ENCODE measurements at regions not wholly inside any gene's neighbourhood (a gene's known extent, or its start where the extent isn't known, plus 50 kb on each side); places are given as distances from the start of the nearest gene placed in this dataset.

DNA sequence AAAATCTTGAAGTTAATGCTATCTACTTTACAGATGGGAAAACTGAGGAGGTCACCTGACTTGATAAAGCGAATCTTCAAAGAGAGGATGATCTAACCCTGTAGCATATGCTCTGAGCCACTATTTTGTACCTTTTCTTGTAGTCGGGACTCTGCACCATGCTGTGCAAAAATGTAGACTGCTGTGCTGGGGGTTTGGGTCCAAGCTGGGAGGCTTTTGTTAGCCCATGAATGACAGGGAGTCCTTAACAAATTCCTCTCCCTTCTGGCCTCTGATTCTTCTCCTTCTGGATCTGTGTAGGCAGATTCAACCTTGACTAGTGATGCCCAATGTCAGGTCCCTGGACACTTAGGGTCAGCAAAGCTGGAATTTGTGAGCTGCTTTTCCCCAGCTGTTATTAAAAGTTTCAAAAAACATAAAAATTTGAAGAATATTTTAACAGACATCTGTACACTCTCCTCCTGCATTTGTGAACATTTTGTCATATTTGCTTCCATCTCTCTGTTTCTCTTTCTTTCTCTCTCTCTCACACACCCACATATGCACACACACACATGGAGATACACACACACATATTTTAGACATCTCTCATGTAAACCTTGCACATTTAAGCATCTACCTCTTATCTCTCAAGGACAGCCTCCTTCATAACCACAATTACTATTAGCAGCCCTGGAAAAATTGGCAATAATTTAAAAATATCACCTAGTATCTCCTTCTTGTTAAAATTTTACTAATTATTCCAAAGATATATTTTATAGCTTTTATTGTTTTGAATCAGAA is 335.0 kb upstream of the TRIB2 start:
- H3K79me1 ChIP-seq (ENCODE audit: low read length): no peaks in the 10 kb centered on the region
- no peak overlapping the region for H2BK120ac ChIP-seq (ENCODE audit: low read depth, low read length)
- no peak overlapping the region for H3K4me2 ChIP-seq (ENCODE audit: low read length)
- no peak overlapping the region for H3K23ac ChIP-seq (ENCODE audit: low read length)
- no peak overlapping the region for H2BK15ac ChIP-seq (replicated peaks; ENCODE audit: low read depth)
- no peaks in the 10 kb centered on the region for H3K36me3 ChIP-seq (ENCODE audit: control insufficient read depth, insufficient read depth, low read length)
- H4K5ac ChIP-seq (ENCODE audit: low read length): no peak overlapping the region
- H3K9ac ChIP-seq (ENCODE audit: low read length): no peak overlapping the region
- no peak overlapping the region for H3K56ac ChIP-seq (ENCODE audit: low read length)
- H3K27ac ChIP-seq (ENCODE audit: low read depth, low read length): no peak overlapping the region
- no peak overlapping the region for H3K18ac ChIP-seq (ENCODE audit: low read length)
- H3K4ac ChIP-seq (ENCODE audit: low read depth, low read length): no peak overlapping the region
- no peak overlapping the region for H3K4me3 ChIP-seq (ENCODE audit: low read length)
- DNase-seq: peak; percentile 50
- H3K27me3 ChIP-seq (ENCODE audit: insufficient read depth, low read length, poor library complexity): no peaks in the 10 kb centered on the region
- H3K4me1 ChIP-seq (ENCODE audit: control insufficient read depth, low read depth, low read length): no peaks in the 10 kb centered on the region
- no CpG with 5 or more reads among the region's 2 CpGs for WGBS (ENCODE audit: extremely low coverage, insufficient coverage, low lambda C conversion rate)
- H2AK5ac ChIP-seq (ENCODE audit: low read length): no peak overlapping the region
- H4K8ac ChIP-seq (ENCODE audit: low read depth, low read length): no peak overlapping the region
- H3K79me2 ChIP-seq (ENCODE audit: control insufficient read depth, insufficient read depth, low read length): no peaks in the 10 kb centered on the region
- no peak overlapping the region for H2BK5ac ChIP-seq (ENCODE audit: low read length)

DNA sequence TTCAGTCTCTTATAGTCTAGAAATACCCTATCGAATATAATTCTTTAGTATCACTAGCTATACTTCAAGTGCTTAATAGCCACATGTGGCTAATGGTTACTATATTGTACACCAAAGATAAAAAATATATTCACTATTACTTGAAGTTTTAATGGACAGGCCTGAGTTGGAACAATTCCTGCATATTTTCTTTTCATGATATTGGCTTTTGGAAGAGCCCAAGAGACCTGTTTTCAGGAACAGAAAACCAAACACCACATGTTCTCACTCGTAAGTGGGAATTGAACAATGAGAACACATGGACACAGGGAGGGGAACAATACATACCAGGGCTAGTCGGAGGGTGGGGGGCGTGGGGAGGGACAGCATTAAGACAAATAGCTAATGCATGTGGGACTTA is 334.4 kb upstream of the TRIB2 start:
- Histone ChIP-seq H3K4ac (ENCODE audit: low read depth, low read length) (no peak overlapping the region), H3K18ac (ENCODE audit: low read length) (no peak overlapping the region), H3K79me2 (ENCODE audit: control insufficient read depth, insufficient read depth, low read length) (no peaks in the 10 kb centered on the region), H3K4me2 (ENCODE audit: low read length) (no peak overlapping the region), H3K27me3 (ENCODE audit: insufficient read depth, low read length, poor library complexity) (no peaks in the 10 kb centered on the region), H3K9ac (ENCODE audit: low read length) (no peak overlapping the region), H3K56ac (ENCODE audit: low read length) (no peak overlapping the region), H3K23ac (ENCODE audit: low read length) (no peak overlapping the region), H3K36me3 (ENCODE audit: control insufficient read depth, insufficient read depth, low read length) (no peaks in the 10 kb centered on the region), H3K27ac (ENCODE audit: low read depth, low read length) (no peak overlapping the region), H2BK120ac (ENCODE audit: low read depth, low read length) (no peak overlapping the region), H2BK5ac (ENCODE audit: low read length) (no peak overlapping the region), H3K4me3 (ENCODE audit: low read length) (no peak overlapping the region), H3K79me1 (ENCODE audit: low read length) (no peaks in the 10 kb centered on the region), H2AK5ac (ENCODE audit: low read length) (no peak overlapping the region), H3K4me1 (ENCODE audit: control insufficient read depth, low read depth, low read length) (no peaks in the 10 kb centered on the region), H4K5ac (ENCODE audit: low read length) (no peak overlapping the region), H4K8ac (ENCODE audit: low read depth, low read length) (no peak overlapping the region), H2BK15ac (replicated peaks; ENCODE audit: low read depth) (no peak overlapping the region)
- no peak for DNase-seq
- WGBS (ENCODE audit: extremely low coverage, insufficient coverage, low lambda C conversion rate): no CpG with 5 or more reads among the region's 4 CpGs

DNA sequence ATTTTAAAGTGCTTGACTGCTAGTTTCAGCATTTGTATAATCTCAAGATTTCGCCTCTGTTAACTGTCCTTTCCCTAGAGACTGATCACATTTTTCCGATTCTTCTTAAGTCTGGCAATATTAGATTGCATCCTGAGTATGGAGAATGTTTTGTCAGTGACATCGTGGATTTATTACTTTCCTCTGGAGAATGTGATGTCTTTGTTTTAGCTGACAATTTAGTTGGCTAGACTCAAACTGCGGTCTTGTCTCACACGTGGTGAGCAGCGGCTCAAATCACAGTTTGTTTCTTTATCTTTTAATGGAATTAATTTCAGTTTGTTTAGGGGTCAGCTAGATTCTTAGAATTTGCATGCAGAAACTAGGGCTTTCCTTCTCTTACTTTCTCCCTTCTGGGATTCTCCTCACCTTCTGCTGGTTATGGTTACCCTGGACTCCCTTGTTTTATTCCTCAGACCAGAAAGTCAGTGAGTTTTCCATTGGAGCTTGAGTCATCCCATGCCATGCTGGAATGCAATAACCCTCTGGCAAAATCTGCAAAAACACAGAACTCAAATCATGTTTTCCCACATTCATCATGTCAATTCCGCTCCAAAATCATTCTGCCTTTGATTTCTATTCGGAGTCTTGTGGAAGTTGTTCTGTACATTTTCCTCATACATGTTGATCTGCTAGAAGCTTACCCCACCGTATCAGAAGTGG is 327.2 kb upstream of the TRIB2 start:
- Histone ChIP-seq H2BK5ac (ENCODE audit: low read length) (no peak overlapping the region), H3K23ac (ENCODE audit: low read length) (no peak overlapping the region), H3K4me3 (ENCODE audit: low read length) (no peak overlapping the region), H3K36me3 (ENCODE audit: control insufficient read depth, insufficient read depth, low read length) (no peaks in the 10 kb centered on the region), H2AK5ac (ENCODE audit: low read length) (no peak overlapping the region), H4K5ac (ENCODE audit: low read length) (no peak overlapping the region), H3K79me2 (ENCODE audit: control insufficient read depth, insufficient read depth, low read length) (no peaks in the 10 kb centered on the region), H3K9ac (ENCODE audit: low read length) (no peak overlapping the region), H2BK120ac (ENCODE audit: low read depth, low read length) (no peak overlapping the region), H3K4me1 (ENCODE audit: control insufficient read depth, low read depth, low read length) (no peaks in the 10 kb centered on the region), H3K4ac (ENCODE audit: low read depth, low read length) (no peak overlapping the region), H3K56ac (ENCODE audit: low read length) (no peak overlapping the region), H3K79me1 (ENCODE audit: low read length) (no peaks in the 10 kb centered on the region), H4K8ac (ENCODE audit: low read depth, low read length) (no peak overlapping the region), H3K27me3 (ENCODE audit: insufficient read depth, low read length, poor library complexity) (no peaks in the 10 kb centered on the region), H2BK15ac (replicated peaks; ENCODE audit: low read depth) (no peak overlapping the region), H3K4me2 (ENCODE audit: low read length) (no peak overlapping the region), H3K18ac (ENCODE audit: low read length) (no peak overlapping the region), H3K27ac (ENCODE audit: low read depth, low read length) (no peak overlapping the region)
- no CpG with 5 or more reads among the region's 9 CpGs for whole genome bisulfite sequencing (ENCODE audit: extremely low coverage, insufficient coverage, low lambda C conversion rate)
- peak; percentile 15 for DNase-seq

DNA sequence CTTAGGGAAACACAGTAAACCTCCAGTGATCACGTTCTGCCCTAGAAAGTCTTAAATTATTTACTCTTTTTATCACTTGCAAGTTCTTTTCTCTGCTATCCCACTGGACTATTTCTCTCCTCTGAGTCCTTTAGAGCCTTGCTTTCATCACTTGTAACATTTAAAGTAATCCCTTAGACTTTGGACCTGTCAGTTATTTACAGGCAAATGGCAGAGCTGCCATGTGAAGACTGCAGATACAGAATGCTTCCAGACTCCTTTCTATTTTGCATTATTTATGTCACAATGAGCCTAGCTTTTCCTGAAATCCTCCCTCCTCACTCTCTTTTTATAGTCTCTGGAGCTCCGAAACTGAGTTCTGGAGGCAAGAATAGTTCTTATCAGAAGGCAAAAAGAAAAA is 325.6 kb upstream of the TRIB2 start:
- WGBS (ENCODE audit: extremely low coverage, insufficient coverage, low lambda C conversion rate): no CpG with 5 or more reads among the region's 2 CpGs
- no peak overlapping the region for H3K4ac ChIP-seq (ENCODE audit: low read depth, low read length)

DNA sequence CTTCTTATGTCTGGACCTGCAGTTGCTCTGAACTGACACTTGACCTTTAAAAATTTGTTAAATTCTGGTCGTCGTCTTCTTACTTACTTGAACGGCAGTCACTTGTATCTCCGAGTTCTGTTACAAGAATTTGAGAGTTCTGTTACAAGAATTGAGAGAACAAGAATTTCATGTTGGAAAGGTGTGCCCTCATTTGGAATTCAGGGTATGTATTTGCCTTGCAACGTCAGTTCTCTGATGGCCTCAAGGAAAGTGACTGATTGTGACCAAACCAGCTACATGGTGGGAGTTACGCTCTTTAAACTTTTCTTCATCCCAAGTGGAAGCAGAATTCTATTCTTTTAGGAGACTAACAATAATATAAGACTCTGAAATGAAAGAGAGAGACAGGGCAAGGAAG is 320.0 kb upstream of the TRIB2 start:
- Histone ChIP-seq H3K4me1 (ENCODE audit: control insufficient read depth, low read depth, low read length) (no peaks in the 10 kb centered on the region), H3K27ac (ENCODE audit: low read depth, low read length) (no peak overlapping the region), H3K23ac (ENCODE audit: low read length) (no peak overlapping the region), H2BK15ac (replicated peaks; ENCODE audit: low read depth) (no peak overlapping the region), H3K4me3 (ENCODE audit: low read length) (no peak overlapping the region), H2BK5ac (ENCODE audit: low read length) (no peak overlapping the region), H3K9ac (ENCODE audit: low read length) (no peak overlapping the region), H3K36me3 (ENCODE audit: control insufficient read depth, insufficient read depth, low read length) (no peaks in the 10 kb centered on the region), H3K18ac (ENCODE audit: low read length) (no peak overlapping the region), H2BK120ac (ENCODE audit: low read depth, low read length) (no peak overlapping the region), H3K27me3 (ENCODE audit: insufficient read depth, low read length, poor library complexity) (no peaks in the 10 kb centered on the region), H2AK5ac (ENCODE audit: low read length) (no peak overlapping the region), H3K4me2 (ENCODE audit: low read length) (no peak overlapping the region), H4K5ac (ENCODE audit: low read length) (no peak overlapping the region), H4K8ac (ENCODE audit: low read depth, low read length) (no peak overlapping the region), H3K79me1 (ENCODE audit: low read length) (no peaks in the 10 kb centered on the region), H3K79me2 (ENCODE audit: control insufficient read depth, insufficient read depth, low read length) (no peaks in the 10 kb centered on the region), H3K56ac (ENCODE audit: low read length) (no peak overlapping the region), H3K4ac (ENCODE audit: low read depth, low read length) (no peak overlapping the region)
- peak; percentile 3 for DNase-seq
- WGBS (ENCODE audit: extremely low coverage, insufficient coverage, low lambda C conversion rate): no CpG with 5 or more reads among the region's 6 CpGs

More for the DNA sequence above, 325.6 kb upstream of the TRIB2 start:
- Histone ChIP-seq H3K9ac (ENCODE audit: low read length) (no peak overlapping the region), H4K5ac (ENCODE audit: low read length) (no peak overlapping the region), H3K27me3 (ENCODE audit: insufficient read depth, low read length, poor library complexity) (no peaks in the 10 kb centered on the region), H3K4me3 (ENCODE audit: low read length) (no peak overlapping the region), H3K4me2 (ENCODE audit: low read length) (no peak overlapping the region), H3K79me2 (ENCODE audit: control insufficient read depth, insufficient read depth, low read length) (no peaks in the 10 kb centered on the region), H3K56ac (ENCODE audit: low read length) (no peak overlapping the region), H3K23ac (ENCODE audit: low read length) (no peak overlapping the region), H2BK5ac (ENCODE audit: low read length) (no peak overlapping the region), H2BK15ac (replicated peaks; ENCODE audit: low read depth) (no peak overlapping the region), H4K8ac (ENCODE audit: low read depth, low read length) (no peak overlapping the region), H3K36me3 (ENCODE audit: control insufficient read depth, insufficient read depth, low read length) (no peaks in the 10 kb centered on the region), H2BK120ac (ENCODE audit: low read depth, low read length) (no peak overlapping the region), H2AK5ac (ENCODE audit: low read length) (no peak overlapping the region), H3K79me1 (ENCODE audit: low read length) (no peaks in the 10 kb centered on the region), H3K27ac (ENCODE audit: low read depth, low read length) (no peak overlapping the region), H3K18ac (ENCODE audit: low read length) (no peak overlapping the region), H3K4me1 (ENCODE audit: control insufficient read depth, low read depth, low read length) (no peaks in the 10 kb centered on the region)
- DNase-seq: no peak

Data from mesendoderm (in vitro differentiated cells).